ENCODE measurements at regions not wholly inside any gene's neighbourhood (a gene's known extent, or its start where the extent isn't known, plus 50 kb on each side); places are given as distances from the start of the nearest gene placed in this dataset.
"Not testable (repeated sequence)": the region's sequence is repeated elsewhere in the genome, so short reads cannot be mapped to it uniquely, and the experiment has no call there.

DNA sequence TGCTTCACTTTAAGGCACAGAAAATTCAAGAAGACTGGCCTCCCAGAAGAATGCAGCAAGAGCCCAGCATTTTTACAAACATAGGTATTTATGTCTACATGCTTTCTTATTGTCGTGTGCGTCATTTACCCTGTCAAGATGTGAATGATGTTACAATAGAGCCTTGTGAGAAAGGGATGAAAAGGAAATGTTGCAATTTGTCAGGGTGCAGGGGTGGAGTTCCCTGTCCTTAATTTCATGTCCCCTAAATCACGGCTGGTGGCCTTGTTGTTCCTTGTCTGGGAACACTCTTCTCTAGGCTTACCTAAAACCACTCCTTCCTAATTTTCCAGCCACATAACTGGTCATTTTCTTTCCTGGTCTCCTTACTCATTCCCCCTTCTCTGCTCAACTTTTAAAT is 194.2 kb downstream of the TXNL1 start:
- no peak for DNase-seq (ENCODE audit: low read depth, low spot score)
- no peaks in the 10 kb centered on the region for H3K9me3 ChIP-seq (ENCODE audit: control insufficient read depth, insufficient read depth, low read length)
- no peaks in the 10 kb centered on the region for H3K27me3 ChIP-seq (ENCODE audit: control insufficient read depth, insufficient read depth, low read length)
- H3K4me3 ChIP-seq (ENCODE audit: low read depth, low read length), result no peak overlapping the region
- H3K27ac ChIP-seq (ENCODE audit: low read depth, low read length), result no peak overlapping the region
- ChIA-PET POLR2A (no interaction called here), CTCF (no interaction called here)
- TF ChIP-seq, protein P1, sequence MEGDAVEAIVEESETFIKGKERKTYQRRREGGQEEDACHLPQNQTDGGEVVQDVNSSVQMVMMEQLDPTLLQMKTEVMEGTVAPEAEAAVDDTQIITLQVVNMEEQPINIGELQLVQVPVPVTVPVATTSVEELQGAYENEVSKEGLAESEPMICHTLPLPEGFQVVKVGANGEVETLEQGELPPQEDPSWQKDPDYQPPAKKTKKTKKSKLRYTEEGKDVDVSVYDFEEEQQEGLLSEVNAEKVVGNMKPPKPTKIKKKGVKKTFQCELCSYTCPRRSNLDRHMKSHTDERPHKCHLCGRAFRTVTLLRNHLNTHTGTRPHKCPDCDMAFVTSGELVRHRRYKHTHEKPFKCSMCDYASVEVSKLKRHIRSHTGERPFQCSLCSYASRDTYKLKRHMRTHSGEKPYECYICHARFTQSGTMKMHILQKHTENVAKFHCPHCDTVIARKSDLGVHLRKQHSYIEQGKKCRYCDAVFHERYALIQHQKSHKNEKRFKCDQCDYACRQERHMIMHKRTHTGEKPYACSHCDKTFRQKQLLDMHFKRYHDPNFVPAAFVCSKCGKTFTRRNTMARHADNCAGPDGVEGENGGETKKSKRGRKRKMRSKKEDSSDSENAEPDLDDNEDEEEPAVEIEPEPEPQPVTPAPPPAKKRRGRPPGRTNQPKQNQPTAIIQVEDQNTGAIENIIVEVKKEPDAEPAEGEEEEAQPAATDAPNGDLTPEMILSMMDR (IDR thresholded peaks at IDR 0.05; ENCODE audit: low read depth, low read length), result no peak

DNA sequence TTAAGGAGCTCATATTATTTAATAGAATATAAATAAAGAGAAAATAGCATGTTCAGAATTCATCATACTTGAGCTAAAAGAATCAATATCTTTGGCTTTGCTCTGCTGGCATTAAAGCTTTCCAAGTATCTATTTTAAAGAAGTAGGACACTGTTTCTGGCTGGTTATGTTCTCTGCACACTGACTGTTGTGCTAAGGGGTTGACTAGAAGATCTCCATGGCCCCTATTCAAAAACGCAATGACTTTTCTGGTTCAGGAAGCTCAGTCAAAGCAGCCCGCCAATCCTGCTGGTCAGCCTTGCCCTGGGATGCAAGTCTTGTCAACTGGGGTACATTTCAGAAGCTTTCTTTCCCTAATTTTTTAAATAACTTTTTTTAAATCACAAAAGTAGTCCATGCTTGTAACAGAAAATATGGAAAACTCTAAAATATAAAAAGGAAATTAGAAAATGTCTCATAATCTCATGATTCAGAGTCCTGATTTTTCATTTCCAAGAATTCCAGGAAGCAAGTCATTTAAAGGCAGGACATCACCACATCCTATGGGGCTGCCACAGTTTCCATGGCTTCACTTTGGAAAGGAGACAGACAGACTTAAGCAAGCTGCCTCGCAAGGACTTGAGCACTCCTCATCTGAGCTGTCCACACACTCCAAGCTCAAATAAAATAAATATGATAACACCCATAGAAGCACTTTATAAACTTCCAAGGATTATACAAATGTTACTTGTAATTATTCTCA is 195.1 kb downstream of the TXNL1 start:
- H3K4me3 ChIP-seq (ENCODE audit: low read depth, low read length), result no peak overlapping the region
- DNase-seq (ENCODE audit: low read depth, low spot score), result no peak
- ChIA-PET CTCF (interaction anchor here (0.6 kb wide), 2 partner anchors 57 to 864 kb away, joined by 3 read pairs; no protein-coding TSS in a partner anchor), POLR2A (no interaction called here)
- TF ChIP-seq, protein P1 (IDR thresholded peaks at IDR 0.05; ENCODE audit: low read depth, low read length), result no peak
- no peak overlapping the region for H3K27ac ChIP-seq (ENCODE audit: low read depth, low read length)
- H3K27me3 ChIP-seq (ENCODE audit: control insufficient read depth, insufficient read depth, low read length), result no peaks in the 10 kb centered on the region
- H3K9me3 ChIP-seq (ENCODE audit: control insufficient read depth, insufficient read depth, low read length), result no peaks in the 10 kb centered on the region

DNA sequence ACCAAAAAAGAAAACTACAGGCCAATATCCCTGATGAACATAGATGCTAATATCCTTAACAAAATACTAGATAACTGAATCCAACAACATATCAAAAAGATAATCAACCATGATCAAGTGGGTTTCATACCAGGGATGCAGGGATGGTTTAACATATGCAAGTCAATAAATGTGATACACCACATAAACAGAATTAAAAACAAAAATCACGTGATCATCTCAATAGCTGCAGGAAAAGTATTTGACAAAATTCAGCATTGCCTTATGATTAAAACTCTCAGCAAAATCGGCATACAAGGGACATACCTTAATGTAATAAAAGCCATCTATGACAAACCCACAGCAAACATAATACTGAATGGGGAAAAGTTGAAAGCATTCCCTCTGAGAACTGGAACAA is 199.9 kb downstream of the TXNL1 start:
- H3K27ac ChIP-seq (ENCODE audit: low read depth, low read length); CTCF ChIA-PET; POLR2A ChIA-PET; DNase-seq (ENCODE audit: low read depth, low spot score); H3K9me3 ChIP-seq (ENCODE audit: control insufficient read depth, insufficient read depth, low read length); H3K27me3 ChIP-seq (ENCODE audit: control insufficient read depth, insufficient read depth, low read length); H3K4me3 ChIP-seq (ENCODE audit: low read depth, low read length): not testable (repeated sequence)

DNA sequence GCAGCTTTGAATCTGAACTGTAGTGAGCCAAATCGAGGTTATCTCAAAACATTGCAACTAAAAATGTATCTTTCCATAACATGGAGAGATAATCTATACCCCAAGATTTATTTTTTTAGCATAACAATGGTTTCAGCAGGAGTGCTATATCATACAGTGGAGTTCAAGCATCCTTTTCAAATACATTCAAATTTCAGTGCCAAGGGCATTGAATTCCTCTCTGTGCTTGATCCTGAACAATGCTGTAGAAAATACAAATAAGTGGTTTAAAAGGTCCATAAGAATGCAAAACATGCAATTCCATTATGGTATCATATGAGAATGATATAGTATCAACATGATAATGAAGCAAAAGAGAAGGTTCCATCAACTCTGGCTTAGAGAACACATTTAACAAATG is 201.7 kb downstream of the TXNL1 start:
- TF ChIP-seq, protein P1 (IDR thresholded peaks at IDR 0.05; ENCODE audit: low read depth, low read length), result no peak
- ChIA-PET CTCF (interaction anchor here (0.6 kb wide), 1 partner anchor 1161 kb away, joined by 6 read pairs; no protein-coding TSS in a partner anchor), POLR2A (no interaction called here)
- H3K27ac ChIP-seq (ENCODE audit: low read depth, low read length), result no peak overlapping the region
- H3K4me3 ChIP-seq (ENCODE audit: low read depth, low read length), result no peak overlapping the region
- no peak for DNase-seq (ENCODE audit: low read depth, low spot score)
- H3K27me3 ChIP-seq (ENCODE audit: control insufficient read depth, insufficient read depth, low read length), result no peaks in the 10 kb centered on the region
- no peaks in the 10 kb centered on the region for H3K9me3 ChIP-seq (ENCODE audit: control insufficient read depth, insufficient read depth, low read length)

DNA sequence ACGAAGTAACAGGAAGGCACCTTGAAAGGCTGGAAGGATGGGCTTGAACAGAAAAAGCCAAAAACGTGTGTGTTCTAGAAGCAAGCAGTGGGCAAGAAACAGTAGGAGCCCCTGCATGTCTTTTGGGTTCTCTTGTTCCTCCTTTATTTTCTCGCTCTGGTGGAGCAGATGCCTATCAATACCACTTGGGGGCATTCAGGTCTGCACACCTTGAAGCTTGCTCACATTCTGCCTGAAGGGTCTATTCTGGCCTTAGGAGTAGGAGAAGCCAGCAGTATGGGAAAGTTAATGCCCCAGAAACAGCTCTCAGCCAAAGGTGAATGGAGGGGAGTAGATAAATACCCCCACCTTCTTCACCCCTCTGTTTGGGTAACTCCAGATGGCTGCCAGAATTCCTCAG is 204.5 kb downstream of the TXNL1 start:
- no peak overlapping the region for H3K27ac ChIP-seq (ENCODE audit: low read depth, low read length)
- ChIA-PET CTCF (no interaction called here), POLR2A (no interaction called here)
- H3K9me3 ChIP-seq (ENCODE audit: control insufficient read depth, insufficient read depth, low read length), result no peaks in the 10 kb centered on the region
- H3K4me3 ChIP-seq (ENCODE audit: low read depth, low read length), result no peak overlapping the region
- H3K27me3 ChIP-seq (ENCODE audit: control insufficient read depth, insufficient read depth, low read length), result no peaks in the 10 kb centered on the region
- TF ChIP-seq, protein P1 (IDR thresholded peaks at IDR 0.05; ENCODE audit: low read depth, low read length), result no peak
- DNase-seq (ENCODE audit: low read depth, low spot score), result no peak

Data from AG04450 (cell line).